ENCODE measurements at regions not wholly inside any gene's neighbourhood (a gene's known extent, or its start where the extent isn't known, plus 50 kb on each side); places are given as distances from the start of the nearest gene placed in this dataset.

GRCh38 chr6:67160820-67161219 is 1453.8 kb upstream of the EYS start:
- TF ChIP-seq EP300 (IDR thresholded peaks at IDR 0.05; ENCODE audit: borderline replicate concordance) (no peak), CEBPB (IDR thresholded peaks at IDR 0.05) (no peak), YY1 (IDR thresholded peaks at IDR 0.05; ENCODE audit: low read depth) (no peak), NFIC (IDR thresholded peaks at IDR 0.05) (no peak), REST (IDR thresholded peaks at IDR 0.05; ENCODE audit: low read depth) (no peak), TCF12 (IDR thresholded peaks at IDR 0.05; ENCODE audit: low read depth) (no peak), ZBTB7A (IDR thresholded peaks at IDR 0.05; ENCODE audit: low read depth) (no peak), RAD21 (IDR thresholded peaks at IDR 0.05; ENCODE audit: low read depth) (no peak), TAF1 (IDR thresholded peaks at IDR 0.05; ENCODE audit: low read depth) (no peak), TEAD4 (IDR thresholded peaks at IDR 0.05) (no peak)
- TF ChIP-seq, protein P1, sequence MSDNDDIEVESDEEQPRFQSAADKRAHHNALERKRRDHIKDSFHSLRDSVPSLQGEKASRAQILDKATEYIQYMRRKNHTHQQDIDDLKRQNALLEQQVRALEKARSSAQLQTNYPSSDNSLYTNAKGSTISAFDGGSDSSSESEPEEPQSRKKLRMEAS (IDR thresholded peaks at IDR 0.05), result no peak
- TF ChIP-seq, protein P2, sequence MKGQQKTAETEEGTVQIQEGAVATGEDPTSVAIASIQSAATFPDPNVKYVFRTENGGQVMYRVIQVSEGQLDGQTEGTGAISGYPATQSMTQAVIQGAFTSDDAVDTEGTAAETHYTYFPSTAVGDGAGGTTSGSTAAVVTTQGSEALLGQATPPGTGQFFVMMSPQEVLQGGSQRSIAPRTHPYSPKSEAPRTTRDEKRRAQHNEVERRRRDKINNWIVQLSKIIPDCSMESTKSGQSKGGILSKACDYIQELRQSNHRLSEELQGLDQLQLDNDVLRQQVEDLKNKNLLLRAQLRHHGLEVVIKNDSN (IDR thresholded peaks at IDR 0.05), result no peak
